Nephron (organoid): ENCODE measurements at regions not wholly inside any gene's neighbourhood (a gene's known extent, or its start where the extent isn't known, plus 50 kb on each side); places are given as distances from the start of the nearest gene placed in this dataset.

Experiments
- H3K27ac Mint-ChIP-seq, 3 experiments: 2 replicates each; pipeline ENCODE4 v1.8.0; 2020; ENCODE audit warnings: mixed read lengths in 3 of 3, mild to moderate bottlenecking in 2 of 3, moderate library complexity in 1 of 3
- H3K27me3 Mint-ChIP-seq: 2 replicates; pipeline ENCODE4 v1.8.0; 2021; ENCODE audit warnings: low read depth, mild to moderate bottlenecking, moderate library complexity, mixed read lengths
- H3K36me3 Mint-ChIP-seq: 2 replicates; pipeline ENCODE4 v1.8.0; 2020; ENCODE audit warnings: low read depth, mixed read lengths
- H3K4me1 Mint-ChIP-seq: 2 replicates; pipeline ENCODE4 v1.8.0; 2020; ENCODE audit warnings: mixed read lengths
- H3K4me3 Mint-ChIP-seq, 3 experiments: 2 replicates each; pipeline ENCODE4 v1.8.0; 2020; ENCODE audit warnings: mild to moderate bottlenecking in 3 of 3, mixed read lengths in 3 of 3, moderate library complexity in 2 of 3
- H3K9me3 Mint-ChIP-seq: 2 replicates; pipeline ENCODE4 v1.8.0; 2020; ENCODE audit warnings: mixed read lengths
- CTCF ChIP-seq, 3 experiments: fragments of 200-600 bp; sonication (generic); IDR thresholded peaks; one replicate each; pipeline ENCODE4 v1.5.0; 2021; ENCODE audit warnings: antibody characterized with exemption in 3 of 3; ENCODE audit not compliant: unreplicated experiment in 3 of 3

- TF ChIP-seq CTCF (IDR thresholded peaks at IDR 0.05; ENCODE audit: unreplicated experiment in 3 of 3) = peak in 2 of 3 experiments; percentile 13
- H3K9me3 Mint-ChIP-seq = peaks cover 18% of the 10 kb centered on the region
- peaks cover 26% of the 10 kb centered on the region for H3K4me1 Mint-ChIP-seq
- peak overlapping the region; percentile 8 to 31 (median 21) for H3K27ac Mint-ChIP-seq
- H3K27me3 Mint-ChIP-seq = peaks cover 9% of the 10 kb centered on the region
- no peak overlapping the region for H3K4me3 Mint-ChIP-seq
- H3K36me3 Mint-ChIP-seq = no peaks in the 10 kb centered on the region
These were observed 164.3 kb upstream of the MLN start for GRCh38 chr6:33967966-33968724.

- Mint-ChIP-seq H3K9me3 (peaks cover 15% of the 10 kb centered on the region), H3K27me3 (peaks cover 9% of the 10 kb centered on the region), H3K4me3 (no peak overlapping the region), H3K27ac (peak overlapping the region; percentile 21 to 46 (median 32)), H3K4me1 (peaks cover 33% of the 10 kb centered on the region), H3K36me3 (no peaks in the 10 kb centered on the region)
- TF ChIP-seq CTCF (IDR thresholded peaks at IDR 0.05; ENCODE audit: unreplicated experiment in 3 of 3) = no peak
These were observed 163.5 kb upstream of the MLN start for GRCh38 chr6:33967265-33967767.

- Mint-ChIP-seq H3K9me3 (peaks cover 11% of the 10 kb centered on the region), H3K27me3 (peaks cover 7% of the 10 kb centered on the region), H3K36me3 (no peaks in the 10 kb centered on the region), H3K4me3 (no peak overlapping the region), H3K4me1 (peaks cover 38% of the 10 kb centered on the region), H3K27ac (peak overlapping the region in 1 of 3 experiments; percentile 54)
- TF ChIP-seq CTCF (IDR thresholded peaks at IDR 0.05; ENCODE audit: unreplicated experiment in 3 of 3) = no peak
These were observed 162.7 kb upstream of the MLN start for GRCh38 chr6:33966536-33966935.

- TF ChIP-seq CTCF (IDR thresholded peaks at IDR 0.05; ENCODE audit: unreplicated experiment in 3 of 3) = no peak
- Mint-ChIP-seq H3K4me3 (no peak overlapping the region), H3K27ac (no peak overlapping the region), H3K4me1 (peaks cover 38% of the 10 kb centered on the region), H3K36me3 (no peaks in the 10 kb centered on the region), H3K27me3 (peaks cover 4% of the 10 kb centered on the region), H3K9me3 (peaks cover 7% of the 10 kb centered on the region)
These were observed 162.0 kb upstream of the MLN start for GRCh38 chr6:33965766-33966165.

- Mint-ChIP-seq H3K4me3 (no peak overlapping the region), H3K27ac (no peak overlapping the region), H3K9me3 (peaks cover 3% of the 10 kb centered on the region), H3K27me3 (peaks cover 4% of the 10 kb centered on the region), H3K4me1 (peaks cover 34% of the 10 kb centered on the region), H3K36me3 (no peaks in the 10 kb centered on the region)
- no peak for TF ChIP-seq CTCF (IDR thresholded peaks at IDR 0.05; ENCODE audit: unreplicated experiment in 3 of 3)
These were observed 160.6 kb upstream of the MLN start for GRCh38 chr6:33964387-33964786.
